GM13976 (cell line): ENCODE measurements at regions not wholly inside any gene's neighbourhood (a gene's known extent, or its start where the extent isn't known, plus 50 kb on each side); places are given as distances from the start of the nearest gene placed in this dataset.

Experiments used
- DNase-seq: peaks from one replicate; pipeline ENCODE4 v3.0.0; 2012; ENCODE audit warnings: low spot score
- in situ Hi-C: fragments of 300-500 bp; cut with MboI; formaldehyde crosslinking; loops from one replicate; pipeline ENCODE4 v1.12.0; 2022; ENCODE audit warnings: low sequenced_read_pairs, mixed read lengths, inconsistent platforms; ENCODE audit not compliant: unreplicated experiment
- TF ChIP-seq, protein P1 (sequence below): IDR thresholded peaks from 2 replicates; pipeline ENCODE4 v1.5.1; 2012; ENCODE audit warnings: borderline replicate concordance, mild to moderate bottlenecking; ENCODE audit not compliant: insufficient read depth; ENCODE audit errors: extremely low read depth, missing control alignments, control extremely low read depth

DNA sequence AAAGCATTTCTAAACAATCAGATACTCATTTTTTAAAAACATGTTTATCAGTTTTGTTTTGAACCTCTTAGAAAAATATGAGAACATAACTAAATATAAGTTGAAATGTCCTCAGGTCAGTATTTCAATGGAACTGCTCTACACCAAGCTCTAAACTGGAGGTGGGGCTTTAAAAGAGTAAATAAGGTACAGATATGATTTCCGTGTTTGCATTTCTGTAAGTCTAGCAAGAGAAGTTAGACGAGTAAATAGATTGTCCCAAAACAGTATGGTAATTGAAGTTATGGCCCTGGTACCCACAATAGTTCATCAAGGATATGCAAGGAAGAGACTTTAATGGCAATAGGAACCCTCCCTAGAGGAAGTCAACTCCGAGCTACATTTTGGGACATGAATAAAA lies 115.1 kb upstream of the AKR1E2 start:
- no peak for DNase-seq
- in situ Hi-C loops = no loop called here
- TF ChIP-seq, protein P1, sequence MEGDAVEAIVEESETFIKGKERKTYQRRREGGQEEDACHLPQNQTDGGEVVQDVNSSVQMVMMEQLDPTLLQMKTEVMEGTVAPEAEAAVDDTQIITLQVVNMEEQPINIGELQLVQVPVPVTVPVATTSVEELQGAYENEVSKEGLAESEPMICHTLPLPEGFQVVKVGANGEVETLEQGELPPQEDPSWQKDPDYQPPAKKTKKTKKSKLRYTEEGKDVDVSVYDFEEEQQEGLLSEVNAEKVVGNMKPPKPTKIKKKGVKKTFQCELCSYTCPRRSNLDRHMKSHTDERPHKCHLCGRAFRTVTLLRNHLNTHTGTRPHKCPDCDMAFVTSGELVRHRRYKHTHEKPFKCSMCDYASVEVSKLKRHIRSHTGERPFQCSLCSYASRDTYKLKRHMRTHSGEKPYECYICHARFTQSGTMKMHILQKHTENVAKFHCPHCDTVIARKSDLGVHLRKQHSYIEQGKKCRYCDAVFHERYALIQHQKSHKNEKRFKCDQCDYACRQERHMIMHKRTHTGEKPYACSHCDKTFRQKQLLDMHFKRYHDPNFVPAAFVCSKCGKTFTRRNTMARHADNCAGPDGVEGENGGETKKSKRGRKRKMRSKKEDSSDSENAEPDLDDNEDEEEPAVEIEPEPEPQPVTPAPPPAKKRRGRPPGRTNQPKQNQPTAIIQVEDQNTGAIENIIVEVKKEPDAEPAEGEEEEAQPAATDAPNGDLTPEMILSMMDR = no peak

DNA sequence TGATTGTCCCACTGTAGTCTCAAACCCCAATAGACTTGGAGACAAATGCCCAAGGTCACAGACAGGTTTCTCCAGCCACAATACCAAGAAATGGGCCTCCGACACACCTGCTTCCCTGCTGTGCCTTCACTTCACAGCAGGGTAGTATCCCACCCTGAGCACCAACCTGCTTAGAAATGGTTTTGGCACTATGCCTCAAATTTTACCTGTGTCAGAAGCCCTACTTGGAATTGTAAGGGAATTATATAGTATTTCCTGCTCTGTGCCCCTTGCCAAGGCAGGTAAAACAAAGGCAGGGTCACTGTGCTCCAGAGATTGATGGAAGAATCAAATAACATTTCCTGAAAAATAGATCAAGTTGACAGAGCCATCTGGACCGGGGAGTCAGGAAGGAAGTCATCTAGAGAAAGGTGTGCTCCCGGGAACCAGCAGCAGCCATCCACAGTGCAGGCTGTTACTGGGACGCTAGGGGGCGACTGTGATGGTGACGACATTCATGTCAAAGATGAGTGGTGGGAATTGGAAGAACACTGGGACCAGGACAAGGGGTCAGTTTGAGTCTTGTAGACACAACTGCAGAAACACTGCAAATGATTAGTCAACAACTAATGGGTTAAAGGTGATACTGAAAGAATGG lies 117.8 kb upstream of the AKR1E2 start:
- no peak for DNase-seq
- in situ Hi-C loops = no loop called here
- TF ChIP-seq, protein P1 = peak; percentile 30

DNA sequence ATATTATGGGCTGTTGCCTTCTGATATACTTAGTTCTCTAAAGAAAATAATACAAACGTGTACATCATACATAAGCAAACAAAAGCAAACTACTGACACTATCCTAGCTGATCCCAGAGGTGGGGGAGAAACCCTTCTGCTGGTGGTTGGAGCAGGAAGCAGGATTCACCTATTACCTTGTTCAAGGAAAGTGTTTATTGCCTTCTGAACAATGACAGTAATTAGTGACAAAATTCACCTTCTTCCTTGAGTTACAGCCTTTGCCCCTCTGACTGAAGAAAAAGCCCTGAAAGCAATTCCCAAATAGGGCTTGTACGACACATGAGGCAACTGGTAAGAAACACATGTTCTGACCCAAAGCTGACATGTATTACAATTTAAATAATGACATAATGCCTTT lies 118.8 kb upstream of the AKR1E2 start:
- no peak for DNase-seq
- in situ Hi-C loops = no loop called here
- TF ChIP-seq, protein P1 = no peak

DNA sequence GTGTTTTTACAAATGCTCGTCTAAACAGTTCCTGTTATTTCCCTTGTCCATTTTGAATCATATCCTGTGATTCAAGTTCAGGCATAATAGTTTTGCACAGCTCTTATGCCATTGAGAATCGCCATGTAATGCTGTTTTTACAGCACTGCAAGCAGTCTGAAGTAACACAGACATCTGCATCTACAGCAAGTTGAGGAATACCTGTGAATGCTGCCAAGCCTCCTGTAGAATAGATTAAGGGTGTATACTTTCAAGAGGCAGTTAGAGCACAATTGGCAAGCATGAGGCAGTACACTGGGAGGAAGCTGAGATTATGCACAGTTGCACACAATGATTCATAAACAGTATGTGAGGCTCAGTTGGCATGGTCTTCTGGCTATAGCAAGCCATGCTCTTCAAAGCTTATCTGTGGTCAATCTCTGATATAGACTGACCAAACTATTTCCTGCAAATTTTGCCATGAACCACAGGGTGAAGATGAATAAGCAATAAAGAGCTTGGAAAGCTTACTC lies 121.9 kb upstream of the AKR1E2 start:
- in situ Hi-C loops = no loop called here
- no peak for DNase-seq
- TF ChIP-seq, protein P1 = no peak

DNA sequence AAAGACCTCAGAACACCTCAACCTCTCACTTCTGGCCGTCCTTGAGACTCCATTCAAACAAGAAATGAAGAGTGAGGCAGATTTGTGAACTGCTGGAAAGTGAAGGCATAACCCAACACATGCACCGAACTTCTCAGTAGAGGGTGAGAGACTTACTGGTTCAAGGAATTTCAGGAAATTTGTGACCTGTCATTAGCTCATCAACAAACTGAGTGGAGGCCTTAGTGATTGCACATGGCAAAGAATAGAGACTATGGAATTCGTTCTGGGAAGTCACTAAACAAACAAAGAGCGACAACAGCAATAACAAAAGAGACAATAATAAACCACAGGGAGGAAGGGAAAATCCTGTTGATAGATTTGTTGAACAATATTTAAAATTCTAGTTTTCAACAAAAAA lies 125.0 kb upstream of the AKR1E2 start:
- in situ Hi-C loops = no loop called here
- TF ChIP-seq, protein P1 = no peak
- DNase-seq = no peak

DNA sequence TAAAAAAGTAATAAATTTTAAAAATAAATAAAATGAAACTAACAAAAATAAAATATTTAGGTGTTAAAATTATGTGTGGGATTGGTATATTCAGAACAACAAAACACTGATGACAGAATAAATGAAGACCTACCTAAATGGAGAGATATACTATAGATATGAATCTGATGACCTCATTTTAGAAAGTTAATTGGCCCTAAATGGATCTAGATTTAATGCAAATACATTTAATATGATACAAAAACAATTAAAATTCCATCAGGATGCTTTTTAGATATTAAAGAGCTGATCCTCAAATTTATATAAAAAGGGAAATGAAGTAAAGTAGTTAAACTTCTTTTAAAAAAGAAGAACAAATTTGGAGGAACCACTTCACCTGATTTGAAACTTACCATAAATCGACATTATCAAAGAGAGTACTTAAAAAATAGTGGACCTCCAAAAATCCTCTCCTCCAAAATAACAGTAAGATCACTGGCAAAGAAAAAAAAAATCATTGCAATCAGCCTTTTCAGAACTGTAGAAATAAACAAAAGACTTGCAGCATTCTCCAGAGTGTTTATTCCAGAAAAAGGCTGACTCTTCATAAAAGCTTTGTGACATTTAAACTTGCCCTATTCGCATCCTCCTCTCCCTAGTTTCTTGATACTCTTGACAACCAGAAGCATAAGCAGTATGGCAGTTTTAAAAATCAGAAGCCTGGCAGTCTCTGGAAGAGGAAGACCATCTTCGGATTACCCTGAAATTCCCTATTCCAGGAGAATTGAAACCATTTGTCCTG lies 125.9 kb upstream of the AKR1E2 start:
- DNase-seq = no peak
- in situ Hi-C loops = no loop called here
- TF ChIP-seq, protein P1 = no peak
